ENCODE measurements at regions not wholly inside any gene's neighbourhood (a gene's known extent, or its start where the extent isn't known, plus 50 kb on each side); places are given as distances from the start of the nearest gene placed in this dataset.

DNA sequence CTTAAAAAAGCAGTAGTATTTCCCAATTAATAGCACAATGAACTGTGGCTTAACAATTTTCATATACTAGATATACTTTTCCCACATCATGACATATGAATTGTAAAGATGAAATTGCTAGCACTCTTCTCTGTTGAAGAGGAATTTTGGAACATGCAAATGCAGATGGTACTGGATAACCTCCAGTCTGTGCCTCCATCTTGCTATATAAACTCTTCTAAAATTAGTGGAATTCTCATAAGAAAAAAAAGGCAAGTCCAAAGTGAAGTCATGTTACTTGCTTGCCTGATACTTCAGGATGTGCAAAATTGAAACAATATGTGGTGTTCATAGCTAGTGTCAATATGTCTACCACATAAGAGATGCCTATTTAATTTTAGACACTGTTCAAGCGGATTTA lies 570.2 kb upstream of the POM121L12 start:
- no peak for ATAC-seq
- Histone ChIP-seq H3K4me3 (no peak overlapping the region), H3K27ac (no peak overlapping the region), H3K4me1 (no peaks in the 10 kb centered on the region), H3K27me3 (no peaks in the 10 kb centered on the region), H3K9me3 (no peaks in the 10 kb centered on the region), H3K36me3 (replicated peaks in 1 of 2; ENCODE audit: insufficient read depth in 1 of 2, low read depth in 2 of 2) (no peaks in the 10 kb centered on the region)
- intact Hi-C loops (cut with DNase I): no loop called here
- TF ChIP-seq, protein P1, sequence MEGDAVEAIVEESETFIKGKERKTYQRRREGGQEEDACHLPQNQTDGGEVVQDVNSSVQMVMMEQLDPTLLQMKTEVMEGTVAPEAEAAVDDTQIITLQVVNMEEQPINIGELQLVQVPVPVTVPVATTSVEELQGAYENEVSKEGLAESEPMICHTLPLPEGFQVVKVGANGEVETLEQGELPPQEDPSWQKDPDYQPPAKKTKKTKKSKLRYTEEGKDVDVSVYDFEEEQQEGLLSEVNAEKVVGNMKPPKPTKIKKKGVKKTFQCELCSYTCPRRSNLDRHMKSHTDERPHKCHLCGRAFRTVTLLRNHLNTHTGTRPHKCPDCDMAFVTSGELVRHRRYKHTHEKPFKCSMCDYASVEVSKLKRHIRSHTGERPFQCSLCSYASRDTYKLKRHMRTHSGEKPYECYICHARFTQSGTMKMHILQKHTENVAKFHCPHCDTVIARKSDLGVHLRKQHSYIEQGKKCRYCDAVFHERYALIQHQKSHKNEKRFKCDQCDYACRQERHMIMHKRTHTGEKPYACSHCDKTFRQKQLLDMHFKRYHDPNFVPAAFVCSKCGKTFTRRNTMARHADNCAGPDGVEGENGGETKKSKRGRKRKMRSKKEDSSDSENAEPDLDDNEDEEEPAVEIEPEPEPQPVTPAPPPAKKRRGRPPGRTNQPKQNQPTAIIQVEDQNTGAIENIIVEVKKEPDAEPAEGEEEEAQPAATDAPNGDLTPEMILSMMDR (IDR thresholded peaks at IDR 0.05): no peak
- TF ChIP-seq POLR2A (IDR thresholded peaks at IDR 0.05): no peak
- DNase-seq: no peak
- 31 to 43% methylated on average over 1 of the region's 1 CpG for WGBS, 2 donors

DNA sequence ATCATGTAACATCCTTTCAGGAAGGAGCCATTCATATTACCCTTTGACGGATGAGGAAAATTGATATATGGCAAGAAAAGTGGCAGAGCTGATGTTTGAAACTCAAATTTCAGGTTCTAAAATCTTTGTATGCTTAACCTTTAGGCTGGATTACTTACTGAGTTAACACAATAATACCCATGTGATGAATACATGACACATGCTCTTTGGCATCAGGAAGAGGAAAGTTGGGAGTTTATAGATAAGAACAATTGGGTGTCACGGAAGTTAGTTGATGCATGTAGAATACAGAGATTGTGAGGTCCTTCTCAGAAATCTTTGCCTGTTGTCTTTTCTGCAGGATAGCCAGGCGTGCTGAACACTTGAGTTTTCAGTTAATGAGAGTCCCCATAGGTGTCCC lies 572.1 kb upstream of the POM121L12 start:
- no peak overlapping the region for H3K27ac ChIP-seq
- H3K9me3 ChIP-seq: no peaks in the 10 kb centered on the region
- H3K36me3 ChIP-seq (replicated peaks in 1 of 2; ENCODE audit: insufficient read depth in 1 of 2, low read depth in 2 of 2): no peaks in the 10 kb centered on the region
- TF ChIP-seq, protein P1 (IDR thresholded peaks at IDR 0.05): no peak
- TF ChIP-seq POLR2A (IDR thresholded peaks at IDR 0.05): no peak
- ATAC-seq (no peak), DNase-seq (no peak)
- H3K4me1 ChIP-seq: no peaks in the 10 kb centered on the region
- 55 to 58% methylated on average over 3 of the region's 3 CpGs for WGBS, 2 donors
- intact Hi-C loops (cut with DNase I): no loop called here
- no peaks in the 10 kb centered on the region for H3K27me3 ChIP-seq
- H3K4me3 ChIP-seq: no peak overlapping the region

- H3K4me1 ChIP-seq: no peaks in the 10 kb centered on the region
- WGBS, 2 donors: 62 to 66% methylated on average over 3 of the region's 3 CpGs
- H3K9me3 ChIP-seq: no peaks in the 10 kb centered on the region
- no peak overlapping the region for H3K27ac ChIP-seq
- intact Hi-C loops (cut with DNase I): no loop called here
- H3K27me3 ChIP-seq: no peaks in the 10 kb centered on the region
- DNase-seq: no peak
- ATAC-seq: no peak
- TF ChIP-seq POLR2A (IDR thresholded peaks at IDR 0.05): no peak
- TF ChIP-seq, protein P1 (IDR thresholded peaks at IDR 0.05): no peak
- no peaks in the 10 kb centered on the region for H3K36me3 ChIP-seq (replicated peaks in 1 of 2; ENCODE audit: insufficient read depth in 1 of 2, low read depth in 2 of 2)
- H3K4me3 ChIP-seq: no peak overlapping the region
Observed at GRCh38 chr7:52462474-52462873, 573.0 kb upstream of the POM121L12 start.

- 75 to 78% methylated on average over 8 of the region's 8 CpGs for WGBS, 2 donors
Observed at GRCh38 chr7:52455571-52455970, 579.9 kb upstream of the POM121L12 start.

DNA sequence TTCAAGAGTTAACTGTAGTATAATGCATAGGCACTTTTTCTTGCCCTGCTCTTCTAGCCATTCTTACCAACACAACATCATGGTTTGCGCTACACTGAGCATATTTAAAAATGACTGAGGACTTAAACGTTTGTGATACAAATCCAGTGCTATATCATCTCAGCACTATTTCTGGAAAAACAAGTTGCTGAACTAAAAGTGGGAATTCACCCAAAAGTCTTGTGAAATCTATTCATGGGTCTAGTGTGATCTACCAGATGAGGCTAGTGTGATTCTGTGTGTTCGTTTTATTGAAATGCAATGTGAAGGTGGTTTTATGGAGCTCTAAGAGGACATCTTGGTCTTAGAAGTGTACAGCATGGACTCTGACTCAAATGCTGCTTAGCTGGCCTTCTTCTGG lies 584.6 kb upstream of the POM121L12 start:
- intact Hi-C loops (cut with DNase I): no loop called here
- no peaks in the 10 kb centered on the region for H3K36me3 ChIP-seq (replicated peaks in 1 of 2; ENCODE audit: insufficient read depth in 1 of 2, low read depth in 2 of 2)
- TF ChIP-seq, protein P1 (IDR thresholded peaks at IDR 0.05): no peak
- TF ChIP-seq POLR2A (IDR thresholded peaks at IDR 0.05): no peak
- WGBS, 2 donors: 36 to 50% methylated on average over 3 of the region's 3 CpGs
- H3K9me3 ChIP-seq: no peaks in the 10 kb centered on the region
- ATAC-seq (no peak), DNase-seq (no peak)
- no peaks in the 10 kb centered on the region for H3K27me3 ChIP-seq
- H3K4me1 ChIP-seq: no peaks in the 10 kb centered on the region
- no peak overlapping the region for H3K4me3 ChIP-seq
- H3K27ac ChIP-seq: no peak overlapping the region

More at GRCh38 chr7:52455571-52455970, 579.9 kb upstream of the POM121L12 start:
- no peaks in the 10 kb centered on the region for H3K27me3 ChIP-seq
- H3K4me3 ChIP-seq: no peak overlapping the region
- DNase-seq (no peak), ATAC-seq (no peak)
- H3K9me3 ChIP-seq: no peaks in the 10 kb centered on the region
- H3K4me1 ChIP-seq: no peaks in the 10 kb centered on the region
- H3K36me3 ChIP-seq (replicated peaks in 1 of 2; ENCODE audit: insufficient read depth in 1 of 2, low read depth in 2 of 2): no peaks in the 10 kb centered on the region
- intact Hi-C loops (cut with DNase I): no loop called here
- no peak for TF ChIP-seq POLR2A (IDR thresholded peaks at IDR 0.05)
- TF ChIP-seq, protein P1 (IDR thresholded peaks at IDR 0.05): no peak
- H3K27ac ChIP-seq: no peak overlapping the region

Measured in body of pancreas (tissue), 4 donors.